GM21381 (cell line): ENCODE measurements at regions not wholly inside any gene's neighbourhood (a gene's known extent, or its start where the extent isn't known, plus 50 kb on each side); places are given as distances from the start of the nearest gene placed in this dataset.

ENCODE experiments used
- ATAC-seq: cut with Tn5 transposase; IDR thresholded peaks from one replicate; pipeline ENCODE4 v1.9.1; 2021; ENCODE audit warnings: mild to moderate bottlenecking, moderate library complexity; ENCODE audit not compliant: unreplicated experiment

DNA sequence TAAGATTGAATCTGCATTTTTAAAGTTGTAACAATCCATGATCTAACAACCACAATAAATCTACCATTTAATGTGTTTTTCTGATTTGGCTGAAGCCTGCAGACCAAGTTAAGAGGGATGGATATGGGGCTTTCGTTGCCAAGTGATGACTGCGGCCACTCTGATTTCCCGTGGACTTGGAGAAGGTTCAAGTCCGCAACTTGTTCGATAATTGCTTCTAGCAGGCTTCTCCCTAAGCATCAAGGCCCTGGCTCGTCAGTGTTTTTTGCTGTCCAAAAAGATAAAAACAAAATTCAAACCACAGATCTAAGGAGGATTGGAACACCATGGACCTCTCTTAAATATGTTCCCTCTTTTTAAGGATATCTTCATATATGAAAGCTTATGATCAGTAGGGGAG is 256.6 kb downstream of the CNTN3 start:
- no peak for ATAC-seq

DNA sequence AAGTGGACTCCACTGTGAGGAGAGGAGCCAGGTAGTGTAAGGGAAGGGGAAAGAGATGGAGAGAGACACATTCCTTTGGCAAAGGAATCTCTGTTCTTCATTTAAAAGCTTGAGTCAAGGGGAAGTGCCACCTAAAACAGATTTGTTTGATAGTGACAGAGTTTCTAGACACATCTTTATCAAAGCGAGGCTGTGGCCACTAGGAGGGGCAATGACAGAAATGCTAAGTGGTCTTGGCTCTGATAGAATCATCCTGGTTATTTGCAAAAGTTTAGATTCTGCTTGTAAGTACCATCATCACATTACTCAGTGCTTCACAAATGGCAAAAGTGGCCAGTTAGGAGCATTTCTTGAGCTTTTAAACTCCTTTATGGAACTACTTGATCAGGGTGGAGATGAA is 261.4 kb downstream of the CNTN3 start:
- no peak for ATAC-seq

DNA sequence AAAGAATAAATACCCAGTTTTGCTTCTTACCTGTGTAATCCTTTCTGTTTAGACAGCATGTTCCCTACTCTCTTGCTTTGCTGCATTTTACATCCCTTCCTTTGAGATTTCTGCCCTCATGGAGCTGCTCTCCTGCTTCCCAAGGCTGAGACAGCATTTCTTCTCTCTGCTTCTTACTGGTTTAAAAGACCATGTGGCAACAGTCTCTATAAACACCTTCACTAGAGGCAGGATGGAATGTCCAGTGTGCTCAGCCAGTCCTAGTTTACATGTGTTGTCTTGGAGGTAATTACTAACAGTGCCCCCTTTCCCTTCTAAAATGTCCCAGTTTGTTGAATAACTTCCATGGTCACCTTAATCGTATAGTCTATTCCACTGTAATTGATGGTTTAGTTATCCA is 262.3 kb downstream of the CNTN3 start:
- ATAC-seq, result no peak

DNA sequence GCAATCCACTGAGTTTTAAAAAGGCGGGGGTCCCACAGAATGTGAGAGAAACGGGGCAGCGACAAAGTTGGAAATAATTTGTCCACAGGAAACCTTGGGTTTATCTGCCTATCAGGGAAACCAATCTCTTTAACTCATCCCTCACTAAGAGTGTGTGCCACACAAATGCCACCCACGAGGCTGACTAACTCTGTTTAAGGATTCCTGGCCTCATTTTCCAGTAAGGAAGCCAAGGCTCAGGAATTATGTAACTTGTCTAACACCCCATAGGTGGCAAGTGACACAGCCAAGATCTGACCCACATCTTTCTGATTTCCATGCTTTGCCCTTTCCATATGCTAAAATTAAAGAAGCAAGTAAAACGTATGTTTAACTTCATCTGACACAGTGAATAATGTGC is 263.2 kb downstream of the CNTN3 start:
- ATAC-seq, result no peak

DNA sequence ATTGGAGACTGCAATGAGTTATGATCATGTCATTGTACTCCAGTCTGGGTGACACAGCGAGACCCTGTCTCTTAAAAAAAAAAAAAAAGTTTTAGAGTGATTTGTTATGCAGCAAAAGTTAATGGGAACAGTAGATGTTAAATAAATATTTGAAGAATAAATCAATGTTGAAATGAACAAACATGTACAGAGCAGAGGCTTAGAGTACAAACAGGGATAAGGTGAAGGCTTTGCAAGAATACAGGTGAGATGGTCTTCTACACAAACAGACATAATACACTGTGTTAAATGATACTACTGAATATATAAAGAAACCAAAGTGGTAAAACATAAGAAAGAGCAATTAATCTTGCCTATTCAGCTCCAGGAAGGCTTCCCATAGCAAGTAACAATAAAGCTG is 265.4 kb downstream of the CNTN3 start:
- no peak for ATAC-seq

DNA sequence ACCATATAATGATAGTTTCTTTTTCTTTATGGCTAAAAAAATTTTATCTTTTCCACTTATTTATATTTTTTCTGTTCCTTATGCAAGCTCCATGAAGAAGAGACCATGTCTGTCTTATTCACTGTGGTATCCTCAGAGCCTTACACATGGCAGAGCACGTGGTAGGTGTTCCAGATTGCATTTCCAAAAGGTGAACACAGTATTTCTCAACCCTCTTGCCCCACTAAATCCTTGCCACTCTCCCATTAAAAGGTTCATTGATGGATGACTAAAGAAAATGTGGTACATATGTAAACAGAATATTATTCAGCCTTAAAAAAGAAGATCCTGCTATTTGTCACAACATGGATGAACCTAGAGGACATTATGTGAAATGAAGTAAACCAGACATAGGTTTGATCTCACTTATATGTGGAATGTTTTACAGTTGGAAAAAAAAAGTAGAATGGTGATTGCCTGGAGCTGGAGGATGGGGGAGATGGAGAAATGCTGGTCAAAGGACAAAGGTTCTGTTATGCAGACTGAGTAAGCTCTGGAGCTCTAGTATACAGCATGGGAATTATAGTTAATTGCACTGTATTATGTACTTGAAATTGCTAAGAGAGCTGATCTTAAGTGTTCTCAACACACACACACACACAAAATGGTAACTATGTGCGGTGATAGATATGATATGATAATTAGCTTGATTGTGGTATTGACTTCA is 266.7 kb downstream of the CNTN3 start:
- no peak for ATAC-seq

DNA sequence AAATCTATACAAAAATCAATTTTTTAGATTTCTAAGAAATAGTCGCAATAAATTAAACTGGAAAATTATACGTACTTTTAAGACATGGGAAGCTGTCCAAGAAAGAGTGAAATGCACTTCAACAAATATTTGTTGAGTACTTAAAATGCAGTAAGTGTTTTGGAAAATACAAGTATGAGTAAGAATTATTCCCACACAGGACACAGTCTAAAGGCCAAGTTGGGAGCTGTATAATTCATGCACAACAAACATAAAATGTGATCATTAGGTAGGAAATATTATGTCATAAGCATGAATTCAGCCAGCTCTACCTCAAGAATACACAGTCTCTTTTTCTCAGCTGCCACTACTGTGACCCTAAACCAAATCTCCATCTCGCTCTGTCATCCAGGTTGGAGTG is 267.6 kb downstream of the CNTN3 start:
- ATAC-seq, result no peak

DNA sequence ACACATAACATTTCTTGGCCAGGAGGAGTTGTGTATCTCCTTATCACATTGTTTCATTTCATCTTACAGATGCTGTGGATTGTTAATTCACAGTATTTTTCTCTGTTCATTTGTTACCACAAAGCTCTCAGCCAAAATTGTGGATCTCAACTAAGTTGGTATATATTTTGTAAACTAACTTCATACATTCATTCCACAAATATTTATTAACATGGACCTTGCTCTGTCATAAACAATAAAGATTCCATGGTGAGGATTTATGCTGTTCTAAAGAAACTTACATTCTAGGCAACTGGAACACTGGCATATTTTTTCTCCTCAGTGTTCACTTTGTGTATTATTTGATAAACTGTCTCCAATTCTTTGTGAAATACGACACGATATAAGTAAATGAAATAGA is 268.8 kb downstream of the CNTN3 start:
- no peak for ATAC-seq

DNA sequence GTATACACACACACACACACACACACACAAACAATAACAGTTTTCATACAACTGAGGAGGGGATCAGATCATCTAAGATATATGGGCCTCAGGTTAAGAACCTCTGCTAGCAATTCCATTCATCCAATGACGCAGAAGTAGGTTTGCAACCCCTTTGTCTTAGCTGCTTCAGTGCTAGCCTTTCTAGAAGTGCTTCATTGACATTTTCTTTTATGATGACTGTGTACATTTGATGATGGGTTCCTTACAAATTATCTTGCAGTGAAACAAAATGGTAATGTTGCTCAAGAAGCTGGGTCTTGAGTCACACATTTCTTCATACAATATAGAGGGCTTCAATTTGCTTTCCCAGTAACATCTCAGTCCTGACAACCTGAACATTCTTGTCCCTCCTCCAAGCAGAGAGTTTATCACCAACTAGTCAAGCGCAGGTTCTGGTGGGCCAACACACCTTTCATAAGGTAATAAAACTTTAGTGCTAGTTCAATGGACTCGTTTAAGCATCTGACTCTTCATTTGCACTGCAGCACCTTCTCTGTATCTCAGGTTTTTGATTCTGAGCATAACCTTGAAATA is 269.5 kb downstream of the CNTN3 start:
- no peak for ATAC-seq

DNA sequence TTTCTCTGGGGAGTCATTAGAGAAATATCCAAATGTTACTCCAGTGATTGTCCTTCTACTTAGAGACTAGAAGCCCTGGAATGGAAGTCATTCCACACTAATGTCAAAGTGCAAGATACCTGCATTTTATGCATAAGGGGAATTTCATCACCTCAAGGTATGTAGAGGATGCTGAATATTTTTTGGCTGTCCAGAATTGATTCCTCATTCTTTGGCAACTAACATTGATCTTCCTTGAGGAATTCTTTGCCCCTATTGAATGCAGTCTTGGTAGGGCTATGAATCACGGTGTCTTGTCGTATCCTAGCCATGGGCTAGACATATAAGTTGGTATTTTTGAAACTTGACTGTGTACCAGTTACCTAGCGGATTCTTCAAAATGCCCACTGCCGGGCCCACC is 271.1 kb downstream of the CNTN3 start:
- ATAC-seq, result no peak

DNA sequence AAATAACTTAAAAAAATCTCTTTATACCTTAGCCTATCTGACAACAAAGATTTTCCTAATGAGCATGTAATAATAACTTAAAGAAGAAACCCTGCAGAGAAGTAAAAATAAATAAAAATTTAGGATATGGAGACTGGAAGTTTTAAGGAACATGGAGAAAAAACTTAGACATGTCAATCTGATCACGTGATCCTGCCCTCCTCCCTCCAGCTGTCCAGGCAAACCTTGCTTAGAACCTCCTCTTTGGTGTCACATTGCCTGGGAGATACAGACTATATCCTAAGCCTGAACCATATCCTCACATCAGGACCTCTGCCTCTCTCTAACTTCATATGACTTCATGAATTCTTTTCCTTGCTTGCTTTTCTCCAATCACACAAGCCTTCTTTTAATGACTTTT is 275.5 kb downstream of the CNTN3 start:
- no peak for ATAC-seq

DNA sequence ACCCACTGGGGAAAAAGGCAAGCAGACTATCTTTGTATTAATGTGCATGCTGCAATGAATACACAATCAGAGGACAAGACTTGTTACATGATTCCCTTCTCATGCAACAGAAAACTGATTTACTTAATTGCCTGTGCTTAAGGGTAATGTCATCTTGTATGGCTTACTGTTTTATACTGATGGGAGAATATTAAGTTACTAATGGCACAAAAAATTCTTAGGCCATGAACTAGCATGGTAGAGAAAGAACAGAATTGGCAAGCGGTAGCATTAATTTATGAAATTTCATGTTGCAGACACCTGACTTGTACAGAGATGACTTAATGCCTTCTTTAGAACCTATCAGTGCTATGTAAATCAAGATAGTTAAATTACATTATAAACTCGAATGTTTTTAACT is 282.3 kb downstream of the CNTN3 start:
- no peak for ATAC-seq

DNA sequence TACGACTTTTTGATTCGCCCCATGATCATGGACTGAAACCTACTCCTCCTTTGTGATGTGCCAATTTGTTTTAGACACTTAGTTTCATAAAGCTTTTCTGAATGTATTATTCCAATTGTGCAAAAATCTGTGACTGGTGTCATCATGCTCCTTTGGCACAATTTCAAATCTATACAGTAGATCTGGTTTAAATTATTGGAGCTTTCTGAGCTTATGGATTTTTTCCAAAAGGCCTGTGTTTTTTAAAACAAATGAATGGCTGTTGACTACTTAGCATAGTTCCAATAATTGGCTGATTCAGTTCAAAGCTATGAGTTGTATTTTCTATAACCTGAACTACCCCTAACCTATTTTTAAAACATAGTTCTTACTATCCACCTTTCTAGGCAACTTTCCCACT is 282.7 kb downstream of the CNTN3 start:
- no peak for ATAC-seq

DNA sequence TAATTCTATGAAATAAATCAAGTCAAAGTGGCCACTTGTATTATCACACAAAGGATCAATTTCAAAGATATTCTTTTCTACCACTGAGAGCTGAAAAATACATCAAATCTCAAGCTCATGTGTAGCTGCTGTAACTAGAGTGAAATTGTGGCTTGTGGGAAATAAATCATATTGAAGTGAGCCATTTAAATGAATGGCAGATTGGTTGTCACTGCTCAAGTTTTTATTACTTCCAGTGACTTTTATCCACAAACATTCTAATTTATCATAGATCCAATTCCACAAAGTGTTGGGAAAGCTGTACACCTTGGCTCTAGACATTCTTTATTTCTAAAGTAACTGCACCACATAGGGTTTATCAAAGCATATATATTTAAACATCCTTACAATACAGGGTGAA is 285.4 kb downstream of the CNTN3 start:
- ATAC-seq, result no peak

DNA sequence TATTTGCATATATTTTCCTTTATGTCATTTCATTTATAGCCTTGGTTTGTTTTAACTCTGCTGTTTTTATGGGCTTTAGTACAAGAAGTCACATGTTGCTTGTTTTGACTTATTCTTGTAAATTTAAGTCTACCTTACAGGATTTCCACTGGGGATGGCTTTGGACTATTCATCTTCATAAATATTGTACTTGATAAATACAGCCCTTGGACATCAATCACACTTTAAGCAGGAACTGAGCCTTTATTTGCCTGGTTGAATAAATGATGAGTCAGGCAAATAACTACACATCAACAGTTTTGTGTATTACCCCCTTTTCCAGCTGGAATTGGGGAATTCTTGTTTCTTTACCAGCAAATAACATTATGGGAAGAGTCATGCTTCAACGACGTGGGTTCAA is 286.0 kb downstream of the CNTN3 start:
- ATAC-seq, result no peak

DNA sequence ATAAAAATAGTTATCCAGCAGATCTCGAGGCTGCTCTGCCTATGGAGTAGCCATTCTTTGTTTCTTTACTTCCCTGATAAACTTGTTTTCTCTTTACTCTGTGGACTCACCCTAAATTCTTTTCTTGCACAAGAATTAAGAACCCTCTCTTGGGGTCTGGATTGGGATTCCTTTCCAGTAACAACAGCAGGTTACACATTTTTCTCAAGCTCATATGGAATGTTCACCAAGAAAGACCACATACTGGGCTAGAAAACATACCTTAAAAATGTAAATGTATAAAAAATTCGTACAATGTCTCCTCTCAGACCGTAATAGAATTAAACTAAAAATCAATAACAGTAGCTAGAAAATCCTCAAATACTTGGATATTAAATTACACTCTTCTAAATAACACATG is 299.2 kb downstream of the CNTN3 start:
- no peak for ATAC-seq

DNA sequence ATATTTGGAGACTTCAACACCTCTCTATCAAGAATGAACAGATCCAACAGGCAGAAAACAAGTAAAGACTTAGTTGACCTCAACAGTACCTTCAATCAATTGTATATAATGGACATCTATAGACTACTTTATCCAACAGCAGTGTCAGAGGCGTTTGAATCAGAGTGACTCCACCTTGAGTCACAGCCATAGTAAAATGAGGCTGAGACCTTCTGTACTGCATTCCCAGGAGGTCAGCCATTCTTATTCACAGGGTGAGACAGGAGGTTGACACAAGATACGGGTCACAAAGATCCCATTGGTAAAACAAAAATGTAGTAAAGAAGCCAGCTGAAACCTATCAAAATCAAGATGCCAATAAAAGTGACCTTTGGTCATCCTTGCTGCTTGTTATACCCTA is 299.8 kb downstream of the CNTN3 start:
- no peak for ATAC-seq

DNA sequence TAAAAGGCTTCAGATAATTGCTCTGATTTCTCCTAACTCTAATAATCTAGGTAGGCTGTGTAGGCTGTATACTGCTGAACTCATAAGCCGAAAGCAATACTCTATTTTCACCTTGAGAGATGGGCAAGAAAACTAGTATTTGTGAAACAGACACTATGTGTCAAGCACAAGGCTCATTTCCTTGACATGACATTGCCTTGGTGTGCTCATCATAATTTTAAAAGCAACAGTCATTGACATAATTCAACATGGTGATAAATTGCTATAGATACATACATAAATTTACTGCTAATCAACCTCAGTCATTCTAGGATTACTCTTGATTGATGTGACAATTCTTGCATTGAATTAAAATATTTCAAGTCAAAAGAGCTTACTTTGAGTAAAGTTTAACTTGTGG is 304.7 kb downstream of the CNTN3 start:
- ATAC-seq, result no peak

DNA sequence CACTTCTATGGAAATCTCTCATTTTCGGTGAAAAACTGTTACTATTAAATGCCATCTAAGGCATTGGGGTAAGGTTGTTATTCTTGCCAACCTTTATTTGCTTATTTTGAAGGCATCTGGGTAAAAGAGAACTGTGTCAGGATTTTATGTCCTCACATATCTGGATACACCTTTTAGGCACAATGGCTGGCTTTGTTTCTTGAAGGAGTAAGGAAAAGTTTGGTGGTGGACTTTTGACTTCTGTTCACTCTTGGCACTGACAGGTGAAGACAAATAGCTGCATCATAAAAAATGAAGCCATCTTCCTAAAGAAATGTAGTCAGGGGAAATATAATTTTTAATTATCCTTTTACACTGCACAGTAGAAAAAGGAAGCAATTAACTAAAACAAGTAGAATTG is 310.0 kb downstream of the CNTN3 start:
- ATAC-seq, result no peak

DNA sequence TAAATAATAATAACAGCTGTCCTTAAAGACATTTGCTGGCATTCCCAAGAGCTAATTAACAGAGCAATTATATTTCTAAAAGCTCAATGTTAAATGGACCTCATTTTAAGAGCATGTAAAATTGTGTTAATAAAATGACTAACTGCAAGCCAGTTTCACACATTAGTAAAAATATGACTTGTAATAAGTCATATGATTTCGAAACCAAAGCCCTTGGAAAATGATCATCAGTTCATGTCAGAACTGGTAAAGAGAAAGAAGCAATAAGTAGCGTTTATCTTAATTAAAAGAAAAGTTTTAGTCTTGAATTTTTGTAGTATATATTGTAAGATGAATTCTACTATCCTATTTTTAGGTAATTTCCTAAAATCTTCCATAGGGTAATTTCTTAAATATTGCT is 310.7 kb downstream of the CNTN3 start:
- no peak for ATAC-seq

DNA sequence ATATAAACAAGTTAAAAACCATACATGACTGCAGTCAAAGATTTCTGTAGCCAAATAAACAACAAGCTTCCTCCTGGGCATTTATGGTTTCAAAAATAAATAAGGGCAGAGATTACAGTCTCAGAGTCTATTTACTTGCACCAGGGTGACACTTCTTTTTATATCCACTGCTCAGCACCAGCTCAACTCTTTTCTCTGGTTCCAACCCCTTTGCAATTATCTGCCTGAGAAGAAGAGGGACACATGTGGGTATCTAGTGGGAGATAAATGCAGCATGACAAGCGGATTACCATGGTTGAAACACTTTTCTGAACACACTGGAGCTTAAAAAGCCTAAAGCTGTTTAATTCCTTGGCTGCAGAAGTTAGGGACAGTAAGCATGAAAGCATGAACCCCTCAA is 311.5 kb downstream of the CNTN3 start:
- no peak for ATAC-seq

DNA sequence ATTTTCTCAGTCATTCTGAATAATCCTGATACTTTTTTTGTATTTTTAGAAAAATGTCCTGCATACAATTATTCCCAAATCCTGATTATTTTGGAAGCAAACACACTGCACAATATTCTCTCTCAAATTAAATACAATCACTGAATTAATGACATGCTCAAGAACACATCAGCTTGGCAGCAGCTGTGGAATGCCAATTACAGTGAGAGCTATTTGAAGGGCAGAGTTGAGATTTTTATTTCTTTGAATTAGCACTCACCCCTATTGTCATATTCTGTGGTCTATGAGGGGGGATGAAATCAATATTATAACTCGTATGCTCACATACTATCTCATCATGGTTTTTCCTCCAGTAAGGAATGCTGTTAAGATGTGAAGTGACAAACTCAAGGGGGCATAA is 312.2 kb downstream of the CNTN3 start:
- ATAC-seq, result no peak

DNA sequence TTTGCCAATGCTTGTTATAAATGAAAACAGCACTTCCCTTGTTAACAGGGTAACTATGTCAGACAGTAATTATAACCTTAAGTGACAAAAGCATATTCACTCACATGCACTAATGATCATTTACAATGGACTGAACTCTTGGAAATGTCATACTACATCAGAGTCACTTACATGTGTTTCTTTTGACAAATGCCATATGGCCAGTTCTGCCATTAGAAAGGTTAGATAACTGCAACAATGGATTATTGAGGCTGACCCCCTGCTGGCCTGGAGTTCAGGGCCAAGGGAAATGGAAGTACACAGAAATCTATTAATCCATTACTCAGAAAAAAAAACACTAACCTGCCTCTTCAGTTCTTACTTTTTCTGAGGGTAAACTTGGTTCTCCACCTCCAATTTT is 313.4 kb downstream of the CNTN3 start:
- ATAC-seq, result no peak
